HG02970 (cell line): ENCODE measurements at regions not wholly inside any gene's neighbourhood (a gene's known extent, or its start where the extent isn't known, plus 50 kb on each side); places are given as distances from the start of the nearest gene placed in this dataset.
"Not testable (repeated sequence)": the region's sequence is repeated elsewhere in the genome, so short reads cannot be mapped to it uniquely, and the experiment has no call there.

ENCODE experiments used
- ATAC-seq: cut with Tn5 transposase; IDR thresholded peaks from one replicate; pipeline ENCODE4 v1.9.1; 2021; ENCODE audit warnings: mild to moderate bottlenecking, moderate library complexity, moderate number of reproducible peaks; ENCODE audit not compliant: unreplicated experiment, low FRiP score

DNA sequence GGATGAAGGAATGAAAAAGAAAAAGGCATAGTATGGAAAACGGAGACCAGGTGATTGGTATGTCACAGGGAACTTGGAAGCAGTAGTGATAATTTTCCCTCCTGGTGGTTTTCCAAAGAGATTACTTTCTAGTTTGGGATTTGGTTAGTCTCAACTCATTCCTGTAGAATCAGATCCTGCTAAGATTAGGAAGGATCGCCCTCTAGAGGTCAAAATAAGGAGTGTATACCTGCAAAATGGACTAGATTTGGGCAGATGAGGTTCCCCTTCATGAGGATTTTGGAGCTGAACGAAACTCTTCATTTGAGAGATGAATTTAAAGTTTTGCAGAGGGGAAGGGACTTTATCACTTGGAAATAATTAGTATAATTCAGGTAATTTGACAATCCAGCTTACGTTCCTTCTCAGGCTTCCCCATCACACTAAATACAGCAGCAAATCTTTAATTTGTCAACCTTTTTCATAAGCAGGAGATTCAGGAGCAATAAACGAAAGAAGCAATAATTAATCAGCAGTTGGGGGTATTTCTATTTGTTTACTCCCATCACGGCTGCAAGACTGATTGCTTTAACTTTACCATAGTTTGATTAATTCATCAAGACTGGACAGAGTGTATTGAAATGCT, 65.2 kb downstream of the CCDC195 start:
- ATAC-seq = no peak

DNA sequence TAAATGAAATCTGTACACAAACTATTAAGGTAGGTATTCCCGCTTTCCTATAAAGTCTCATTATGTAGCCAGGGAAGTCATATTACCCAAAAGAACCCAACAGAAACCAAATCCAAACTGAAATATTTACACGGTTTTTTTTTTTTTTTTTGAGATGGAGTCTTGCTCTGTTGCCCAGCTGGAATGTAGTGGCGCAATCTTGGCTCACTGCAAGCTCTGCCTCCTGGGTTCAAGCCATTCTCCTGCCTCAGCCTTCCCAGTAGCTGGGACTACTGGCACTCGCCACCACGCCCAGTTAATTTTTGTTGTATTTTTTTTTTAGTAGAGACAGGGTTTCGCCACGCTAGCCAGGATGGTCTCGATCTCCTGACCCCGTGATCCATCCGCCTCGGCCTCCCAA, 62.5 kb upstream of the CUL3 start:
- ATAC-seq = not testable (repeated sequence)

DNA sequence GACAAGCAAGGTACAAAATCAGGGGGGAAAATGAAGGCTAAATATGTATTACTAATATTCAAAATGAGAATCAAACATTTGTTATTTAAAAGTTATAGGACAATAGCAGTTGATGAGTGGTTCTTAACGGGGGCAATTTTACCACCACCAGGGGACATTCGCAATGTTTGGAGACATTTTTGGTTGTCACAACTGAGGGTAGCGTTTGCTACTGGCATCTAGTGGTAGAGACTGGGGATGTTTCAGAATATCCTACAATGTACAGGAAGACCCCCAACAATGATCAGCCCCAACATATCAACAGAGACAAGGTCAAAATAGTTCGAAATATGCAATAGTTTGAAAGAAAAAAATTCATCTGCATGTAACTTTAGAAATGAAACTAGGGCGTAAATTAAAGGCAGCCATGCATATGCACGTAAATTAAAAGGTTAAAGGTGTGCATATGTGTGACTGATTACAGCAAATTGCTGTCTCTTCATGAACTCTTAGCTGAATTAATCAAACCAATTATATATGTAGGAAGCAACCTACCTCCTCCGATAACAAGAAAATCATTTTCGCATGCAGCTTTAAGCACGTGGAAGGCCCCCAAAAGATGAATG, 61.2 kb upstream of the CUL3 start:
- no peak for ATAC-seq

DNA sequence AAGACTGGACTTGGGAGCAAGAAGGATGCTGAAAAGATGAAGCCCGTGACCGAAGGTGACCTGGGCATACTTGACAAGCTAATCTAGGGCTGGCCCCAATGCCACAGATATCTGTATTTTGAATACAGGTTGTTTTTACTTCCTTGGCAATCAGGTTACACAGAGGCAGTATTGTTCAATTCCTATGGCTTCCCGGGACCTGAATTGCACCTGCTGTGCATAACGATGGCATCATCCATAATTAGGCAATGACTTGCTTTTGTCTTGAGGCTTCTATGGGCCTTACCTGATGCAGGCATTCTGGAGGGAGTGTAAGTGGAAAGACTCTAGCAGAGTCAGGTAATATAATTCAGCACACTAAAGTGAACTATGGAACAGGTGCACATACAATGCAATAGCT, 60.6 kb upstream of the CUL3 start:
- no peak for ATAC-seq

DNA sequence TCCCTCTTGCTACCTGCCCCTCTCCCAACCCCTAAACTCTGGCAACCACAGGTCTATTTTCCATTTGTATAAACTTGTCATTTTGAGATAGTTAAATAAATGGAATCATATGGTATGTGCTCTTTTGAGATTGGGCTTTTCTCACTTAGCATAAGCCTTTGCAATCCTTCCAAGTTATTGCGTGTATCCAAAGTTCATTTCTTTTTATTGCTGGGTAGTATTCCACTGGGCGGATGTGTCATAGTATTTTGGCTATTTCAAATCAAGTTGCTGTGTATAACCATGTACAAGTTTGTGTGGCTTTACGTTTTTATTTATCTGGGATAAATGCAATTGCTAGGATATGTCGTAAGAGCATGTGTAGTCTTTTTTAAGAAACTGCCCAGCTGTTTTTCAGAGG, 55.5 kb upstream of the CUL3 start:
- ATAC-seq = no peak

DNA sequence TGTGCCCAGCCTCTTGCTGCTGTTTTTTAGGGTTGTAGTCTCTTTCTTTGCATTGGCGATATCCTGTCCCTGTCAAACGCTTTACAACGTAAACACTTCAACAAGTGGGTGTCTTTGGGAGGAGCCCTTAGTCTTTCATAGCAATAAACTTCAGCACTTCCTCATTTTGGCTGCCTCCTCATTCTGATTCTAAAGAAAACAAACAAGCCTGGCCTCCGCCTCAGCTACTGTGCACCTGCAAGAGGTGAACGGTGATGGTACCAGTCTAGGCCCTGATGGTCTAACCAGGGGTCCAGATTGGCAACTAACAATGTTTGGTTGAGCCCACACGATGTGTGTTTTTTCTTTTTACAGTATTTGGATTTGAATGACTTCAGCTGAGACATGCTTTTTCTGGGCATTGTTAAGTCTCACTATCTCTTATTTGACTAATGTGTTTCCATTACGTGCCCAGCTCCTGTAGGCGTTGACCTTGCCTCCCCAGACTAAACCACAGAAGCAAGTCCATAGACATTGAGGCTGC, 53.2 kb upstream of the CUL3 start:
- peak; percentile 76 for ATAC-seq
